ENCODE measurements at regions not wholly inside any gene's neighbourhood (a gene's known extent, or its start where the extent isn't known, plus 50 kb on each side); places are given as distances from the start of the nearest gene placed in this dataset.

- Histone ChIP-seq H3K79me1 (ENCODE audit: low read length) (no peaks in the 10 kb centered on the region), H4K12ac (ENCODE audit: low read depth, low read length) (no peak overlapping the region), H3K4me2 (ENCODE audit: low read length) (no peak overlapping the region), H4K91ac (ENCODE audit: low read depth, low read length) (no peak overlapping the region), H3K36me3 (ENCODE audit: control insufficient read depth in 1 of 2, insufficient read depth in 2 of 2, low read length in 2 of 2) (no peaks in the 10 kb centered on the region), H3K4me1 (ENCODE audit: control insufficient read depth in 1 of 2, insufficient read depth in 2 of 2, low read length in 2 of 2) (no peaks in the 10 kb centered on the region), H3K9ac (ENCODE audit: low read length) (no peak overlapping the region), H3K27me3 (ENCODE audit: insufficient read depth, low read length) (no peaks in the 10 kb centered on the region), H3K4me3 (ENCODE audit: low read depth, low read length) (no peak overlapping the region), H3K9me3 (ENCODE audit: insufficient read depth, low read depth, low read length) (no peaks in the 10 kb centered on the region), H2BK120ac (ENCODE audit: insufficient read depth, low read length, poor library complexity) (no peak overlapping the region), H2BK12ac (ENCODE audit: low read length) (no peak overlapping the region), H3K14ac (ENCODE audit: low read length) (no peak overlapping the region), H2BK5ac (ENCODE audit: low read depth, low read length, poor library complexity) (no peak overlapping the region), H2AK5ac (ENCODE audit: low read length) (no peak overlapping the region), H3K79me2 (ENCODE audit: control insufficient read depth, insufficient read depth, low read length, poor library complexity) (no peaks in the 10 kb centered on the region), H2AFZ (ENCODE audit: insufficient read depth, low read length, poor library complexity) (no peak overlapping the region), H3K4ac (ENCODE audit: low read depth, low read length) (no peak overlapping the region), H3K23ac (ENCODE audit: low read length) (no peak overlapping the region), H3K27ac (ENCODE audit: low read depth, low read length) (no peak overlapping the region), H3K18ac (ENCODE audit: low read length) (no peak overlapping the region), H4K8ac (ENCODE audit: low read depth, low read length) (no peak overlapping the region)
- DNase-seq = no peak
Measured at GRCh38 chr21:16402752-16403151, 673.0 kb downstream of the USP25 start.

GRCh38 chr21:16404776-16405175, 675.0 kb downstream of the USP25 start:
- no peaks in the 10 kb centered on the region for H3K4me1 ChIP-seq (ENCODE audit: control insufficient read depth in 1 of 2, insufficient read depth in 2 of 2, low read length in 2 of 2)
- H3K4me3 ChIP-seq (ENCODE audit: low read depth, low read length) = no peak overlapping the region
- no CpG with 5 or more reads among the region's 1 CpG for WGBS (ENCODE audit: extremely low coverage, insufficient coverage, insufficient read length)
- no peaks in the 10 kb centered on the region for H3K79me2 ChIP-seq (ENCODE audit: control insufficient read depth, insufficient read depth, low read length, poor library complexity)
- no peak overlapping the region for H3K4ac ChIP-seq (ENCODE audit: low read depth, low read length)
- no peak overlapping the region for H4K12ac ChIP-seq (ENCODE audit: low read depth, low read length)
- no peak overlapping the region for H3K23ac ChIP-seq (ENCODE audit: low read length)
- no peaks in the 10 kb centered on the region for H3K9me3 ChIP-seq (ENCODE audit: insufficient read depth, low read depth, low read length)
- H3K27ac ChIP-seq (ENCODE audit: low read depth, low read length) = no peak overlapping the region
- no peak overlapping the region for H3K14ac ChIP-seq (ENCODE audit: low read length)
- H4K8ac ChIP-seq (ENCODE audit: low read depth, low read length) = no peak overlapping the region
- no peak overlapping the region for H4K91ac ChIP-seq (ENCODE audit: low read depth, low read length)
- no peak overlapping the region for H3K9ac ChIP-seq (ENCODE audit: low read length)
- no peak overlapping the region for H2BK5ac ChIP-seq (ENCODE audit: low read depth, low read length, poor library complexity)
- H3K27me3 ChIP-seq (ENCODE audit: insufficient read depth, low read length) = no peaks in the 10 kb centered on the region
- H3K79me1 ChIP-seq (ENCODE audit: low read length) = no peaks in the 10 kb centered on the region
- H2AK5ac ChIP-seq (ENCODE audit: low read length) = no peak overlapping the region
- H3K36me3 ChIP-seq (ENCODE audit: control insufficient read depth in 1 of 2, insufficient read depth in 2 of 2, low read length in 2 of 2) = no peaks in the 10 kb centered on the region
- H2BK12ac ChIP-seq (ENCODE audit: low read length) = no peak overlapping the region
- no peak overlapping the region for H3K18ac ChIP-seq (ENCODE audit: low read length)
- H2BK120ac ChIP-seq (ENCODE audit: insufficient read depth, low read length, poor library complexity) = no peak overlapping the region
- no peak for DNase-seq
- H3K4me2 ChIP-seq (ENCODE audit: low read length) = no peak overlapping the region
- H2AFZ ChIP-seq (ENCODE audit: insufficient read depth, low read length, poor library complexity) = no peak overlapping the region

- Histone ChIP-seq H4K91ac (ENCODE audit: low read depth, low read length) (no peak overlapping the region), H3K9ac (ENCODE audit: low read length) (no peak overlapping the region), H3K18ac (ENCODE audit: low read length) (no peak overlapping the region), H3K27me3 (ENCODE audit: insufficient read depth, low read length) (no peaks in the 10 kb centered on the region), H3K4ac (ENCODE audit: low read depth, low read length) (no peak overlapping the region), H2BK120ac (ENCODE audit: insufficient read depth, low read length, poor library complexity) (no peak overlapping the region), H2BK5ac (ENCODE audit: low read depth, low read length, poor library complexity) (no peak overlapping the region), H3K14ac (ENCODE audit: low read length) (no peak overlapping the region), H3K9me3 (ENCODE audit: insufficient read depth, low read depth, low read length) (no peaks in the 10 kb centered on the region), H2BK12ac (ENCODE audit: low read length) (no peak overlapping the region), H2AFZ (ENCODE audit: insufficient read depth, low read length, poor library complexity) (no peak overlapping the region), H3K27ac (ENCODE audit: low read depth, low read length) (no peak overlapping the region), H3K4me2 (ENCODE audit: low read length) (no peak overlapping the region), H2AK5ac (ENCODE audit: low read length) (no peak overlapping the region), H3K4me1 (ENCODE audit: control insufficient read depth in 1 of 2, insufficient read depth in 2 of 2, low read length in 2 of 2) (no peaks in the 10 kb centered on the region), H3K79me2 (ENCODE audit: control insufficient read depth, insufficient read depth, low read length, poor library complexity) (no peaks in the 10 kb centered on the region), H4K12ac (ENCODE audit: low read depth, low read length) (no peak overlapping the region), H3K4me3 (ENCODE audit: low read depth, low read length) (no peak overlapping the region), H4K8ac (ENCODE audit: low read depth, low read length) (no peak overlapping the region), H3K36me3 (ENCODE audit: control insufficient read depth in 1 of 2, insufficient read depth in 2 of 2, low read length in 2 of 2) (no peaks in the 10 kb centered on the region), H3K79me1 (ENCODE audit: low read length) (no peaks in the 10 kb centered on the region), H3K23ac (ENCODE audit: low read length) (no peak overlapping the region)
- no CpG with 5 or more reads among the region's 2 CpGs for WGBS (ENCODE audit: extremely low coverage, insufficient coverage, insufficient read length)
- DNase-seq = no peak
Measured at GRCh38 chr21:16406355-16406754, 676.6 kb downstream of the USP25 start.

GRCh38 chr21:16407403-16408240, 677.8 kb downstream of the USP25 start:
- Histone ChIP-seq H3K79me1 (ENCODE audit: low read length) (no peaks in the 10 kb centered on the region), H3K4me2 (ENCODE audit: low read length) (no peak overlapping the region)
- no peak for DNase-seq

More at GRCh38 chr21:16407403-16408240, 677.8 kb downstream of the USP25 start:
- Histone ChIP-seq H3K79me2 (ENCODE audit: control insufficient read depth, insufficient read depth, low read length, poor library complexity) (no peaks in the 10 kb centered on the region), H2BK12ac (ENCODE audit: low read length) (no peak overlapping the region), H2BK120ac (ENCODE audit: insufficient read depth, low read length, poor library complexity) (no peak overlapping the region), H3K27me3 (ENCODE audit: insufficient read depth, low read length) (no peaks in the 10 kb centered on the region), H4K12ac (ENCODE audit: low read depth, low read length) (no peak overlapping the region), H4K91ac (ENCODE audit: low read depth, low read length) (no peak overlapping the region), H3K14ac (ENCODE audit: low read length) (no peak overlapping the region), H3K9me3 (ENCODE audit: insufficient read depth, low read depth, low read length) (no peaks in the 10 kb centered on the region), H4K8ac (ENCODE audit: low read depth, low read length) (no peak overlapping the region), H2AK5ac (ENCODE audit: low read length) (no peak overlapping the region), H3K18ac (ENCODE audit: low read length) (no peak overlapping the region), H3K23ac (ENCODE audit: low read length) (no peak overlapping the region), H3K27ac (ENCODE audit: low read depth, low read length) (no peak overlapping the region), H3K36me3 (ENCODE audit: control insufficient read depth in 1 of 2, insufficient read depth in 2 of 2, low read length in 2 of 2) (no peaks in the 10 kb centered on the region), H3K9ac (ENCODE audit: low read length) (no peak overlapping the region), H3K4me3 (ENCODE audit: low read depth, low read length) (no peak overlapping the region), H2BK5ac (ENCODE audit: low read depth, low read length, poor library complexity) (no peak overlapping the region), H2AFZ (ENCODE audit: insufficient read depth, low read length, poor library complexity) (no peak overlapping the region), H3K4ac (ENCODE audit: low read depth, low read length) (no peak overlapping the region), H3K4me1 (ENCODE audit: control insufficient read depth in 1 of 2, insufficient read depth in 2 of 2, low read length in 2 of 2) (no peaks in the 10 kb centered on the region)
- no CpG with 5 or more reads among the region's 1 CpG for WGBS (ENCODE audit: extremely low coverage, insufficient coverage, insufficient read length)
